ENCODE measurements at regions not wholly inside any gene's neighbourhood (a gene's known extent, or its start where the extent isn't known, plus 50 kb on each side); places are given as distances from the start of the nearest gene placed in this dataset.

DNA sequence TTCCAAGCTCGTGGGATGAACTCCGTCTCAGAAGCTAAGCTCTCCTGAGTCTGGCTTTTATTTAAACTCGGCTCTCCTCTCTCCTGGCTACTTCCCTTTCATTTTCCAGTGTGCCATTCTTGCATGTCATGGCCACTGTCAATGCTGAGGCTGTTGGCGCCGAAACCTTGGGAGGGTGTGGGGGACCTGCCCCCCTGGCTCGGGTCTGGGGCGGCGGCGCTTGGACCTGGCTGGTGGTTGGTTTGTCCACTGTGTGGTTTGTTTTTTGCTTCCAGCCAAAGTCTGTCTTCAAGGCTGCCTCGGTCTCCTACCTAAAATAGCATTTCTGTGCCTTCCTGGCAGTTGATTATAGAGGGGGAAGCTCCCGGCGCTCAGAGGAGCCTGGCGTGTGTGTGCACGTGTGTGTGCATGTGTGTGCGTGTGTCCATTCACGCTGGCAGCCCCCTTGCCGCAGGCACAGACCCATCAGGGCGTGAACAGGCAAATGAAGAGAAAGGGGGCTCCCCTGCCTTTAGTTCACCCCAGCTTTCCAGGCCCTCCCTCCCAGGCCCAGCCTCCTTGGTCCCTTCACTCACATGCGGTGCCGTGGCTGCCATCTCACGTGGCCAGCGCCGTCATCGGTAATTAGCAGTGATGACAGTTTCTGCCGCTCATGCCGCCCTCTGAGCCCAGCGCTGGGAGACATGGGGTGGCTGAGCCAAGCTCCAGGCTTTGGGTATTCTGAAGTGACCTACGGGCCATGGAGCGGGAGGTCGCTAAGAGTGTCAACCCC, 179.9 kb downstream of the SEC14L1 start:
- no peak for DNase-seq (ENCODE audit: low read depth in 1 of 2, low spot score in 1 of 2)

DNA sequence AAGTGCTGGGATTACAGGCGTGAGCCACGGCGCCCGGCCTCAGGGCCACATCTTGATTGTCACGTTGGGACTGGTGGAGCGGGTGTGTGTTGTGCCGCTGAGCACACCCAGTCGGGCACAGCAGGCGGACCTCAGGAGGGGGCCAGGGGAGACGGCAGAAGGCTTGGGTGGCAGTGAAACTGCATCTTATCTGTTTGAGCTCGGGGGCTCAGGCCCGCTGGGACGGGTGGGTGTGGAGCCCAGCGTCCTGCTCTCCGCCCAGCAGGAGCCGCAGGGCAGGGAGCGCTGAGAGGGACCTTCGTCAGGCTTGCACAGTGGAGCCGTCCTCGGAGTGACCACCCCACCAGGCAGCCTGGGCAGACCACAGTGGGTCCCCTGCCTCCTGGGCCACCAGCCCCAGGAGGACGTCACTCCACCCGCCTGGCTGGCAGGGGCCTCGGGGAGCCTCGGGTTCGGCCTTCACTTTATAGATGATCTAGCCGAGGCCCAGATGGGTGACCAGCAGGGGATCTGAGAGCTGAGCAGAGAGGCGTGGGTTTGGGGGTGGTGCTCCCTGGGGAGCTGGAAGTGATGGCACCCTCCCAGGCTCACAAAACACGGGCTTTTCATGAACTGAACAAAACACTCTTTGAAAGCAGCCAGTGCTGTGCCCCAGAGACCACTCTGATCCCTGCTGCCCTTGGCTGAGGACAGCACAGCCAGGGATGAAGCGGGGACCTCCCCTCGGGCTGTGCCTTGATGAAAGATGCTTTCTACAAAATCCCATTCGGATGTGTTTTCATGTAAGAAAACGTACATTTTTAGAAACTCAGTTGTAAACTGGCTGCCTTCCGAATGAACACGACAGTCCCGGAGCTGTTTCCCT, 181.1 kb downstream of the SEC14L1 start:
- DNase-seq (ENCODE audit: low read depth in 1 of 2, low spot score in 1 of 2): no peak

DNA sequence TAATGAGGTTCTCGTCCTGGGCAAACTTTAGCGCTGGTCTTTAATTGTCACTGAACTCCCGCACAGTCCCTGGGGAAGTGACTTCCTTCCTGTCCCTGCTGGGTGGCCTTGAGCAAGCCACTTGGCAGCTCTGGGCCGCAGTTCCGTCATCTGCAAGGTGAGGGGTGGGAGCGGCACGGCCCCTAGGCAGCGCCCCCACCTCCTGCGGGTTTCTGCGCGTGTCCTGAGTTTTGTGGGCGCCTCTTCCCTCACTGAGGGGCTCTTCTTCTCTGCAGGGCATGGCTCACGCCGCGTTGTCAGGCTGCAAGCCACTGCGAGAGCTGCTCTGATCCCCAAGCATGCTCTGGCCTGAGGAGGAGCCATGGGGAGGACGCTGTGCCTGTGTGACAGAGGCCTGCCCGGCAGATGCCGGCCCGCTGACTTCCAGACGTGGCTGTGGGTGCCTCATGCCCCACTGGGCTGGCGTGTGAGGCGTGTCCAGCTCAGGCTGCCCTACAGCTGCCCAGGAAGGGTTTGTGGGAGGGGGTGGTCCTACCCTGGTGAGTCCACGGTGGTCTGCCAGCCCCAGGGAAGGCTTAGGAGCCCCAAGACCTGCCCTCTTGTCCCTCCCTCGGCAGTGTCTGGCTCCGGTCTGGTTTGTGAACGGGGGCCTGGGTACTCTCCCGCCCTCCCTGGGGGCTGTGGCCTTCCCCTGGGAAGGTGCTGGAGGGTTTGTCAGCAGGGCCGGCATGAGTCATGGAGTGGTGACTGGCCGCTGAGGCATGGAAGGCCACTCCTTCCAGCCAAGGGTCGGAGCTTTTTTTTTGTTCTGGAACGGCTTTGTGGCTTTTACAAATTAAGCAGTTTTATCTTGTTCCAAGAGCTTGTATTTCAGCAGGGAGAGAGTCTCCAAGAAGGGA, 182.0 kb downstream of the SEC14L1 start:
- DNase-seq (ENCODE audit: low read depth in 1 of 2, low spot score in 1 of 2): no peak

DNA sequence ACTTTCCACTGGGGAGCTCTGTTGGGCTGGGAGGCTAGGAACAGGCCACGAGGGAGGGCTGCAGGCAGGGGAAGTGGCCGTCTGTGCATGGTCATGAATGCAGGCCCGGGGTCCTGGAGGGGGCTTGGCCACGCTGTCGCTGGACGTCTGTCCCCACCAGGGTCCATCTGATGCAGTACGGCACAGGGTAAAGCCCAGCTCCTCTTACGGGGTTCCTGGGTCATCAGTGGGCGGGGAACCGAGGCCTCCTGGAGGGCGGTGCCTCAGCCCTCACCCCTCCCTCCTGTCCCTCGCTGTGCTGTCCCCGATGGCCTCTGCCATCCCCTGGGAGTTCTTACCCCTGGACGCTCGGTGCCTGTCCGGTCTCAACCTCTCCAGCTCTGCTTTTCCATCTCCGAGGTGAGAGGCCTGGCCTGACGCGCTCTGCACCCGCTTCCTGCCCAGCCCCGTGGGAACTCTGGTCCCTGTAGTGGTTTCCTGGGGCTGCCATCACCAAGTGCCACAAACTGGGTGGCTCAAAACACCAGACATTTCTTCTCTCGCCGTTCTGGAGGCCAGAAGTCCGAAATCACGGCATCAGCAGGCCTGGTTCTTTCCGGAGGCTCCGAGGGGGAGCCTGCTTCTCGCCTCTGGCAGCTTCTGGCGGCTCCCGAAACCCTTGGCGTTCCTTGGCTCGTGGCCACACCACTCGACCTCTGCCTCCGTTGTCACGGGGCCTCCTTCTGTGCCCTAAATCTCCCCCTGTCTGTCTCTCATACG, 182.8 kb downstream of the SEC14L1 start:
- no peak for DNase-seq (ENCODE audit: low read depth in 1 of 2, low spot score in 1 of 2)

DNA sequence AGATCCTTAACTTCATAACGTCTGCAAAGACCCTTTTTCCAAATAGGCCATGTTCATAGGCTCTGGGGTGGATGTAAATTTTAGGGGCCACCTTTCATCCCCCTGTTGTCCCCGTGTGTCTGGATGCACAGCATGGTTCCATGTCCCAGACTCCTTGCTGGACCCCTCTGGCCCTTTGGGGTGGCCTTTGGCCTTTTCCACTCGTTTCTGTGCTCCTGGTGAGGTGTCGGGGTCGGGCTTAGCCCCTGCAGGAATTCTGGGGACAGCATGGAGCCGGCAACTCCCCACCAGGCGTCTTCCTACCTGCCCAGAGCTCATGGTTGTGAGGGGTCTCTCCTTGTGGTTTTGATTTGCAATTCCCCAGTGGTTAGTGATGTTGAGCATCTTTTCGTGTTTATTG, 183.5 kb downstream of the SEC14L1 start:
- no peak for DNase-seq (ENCODE audit: low read depth in 1 of 2, low spot score in 1 of 2)

DNA sequence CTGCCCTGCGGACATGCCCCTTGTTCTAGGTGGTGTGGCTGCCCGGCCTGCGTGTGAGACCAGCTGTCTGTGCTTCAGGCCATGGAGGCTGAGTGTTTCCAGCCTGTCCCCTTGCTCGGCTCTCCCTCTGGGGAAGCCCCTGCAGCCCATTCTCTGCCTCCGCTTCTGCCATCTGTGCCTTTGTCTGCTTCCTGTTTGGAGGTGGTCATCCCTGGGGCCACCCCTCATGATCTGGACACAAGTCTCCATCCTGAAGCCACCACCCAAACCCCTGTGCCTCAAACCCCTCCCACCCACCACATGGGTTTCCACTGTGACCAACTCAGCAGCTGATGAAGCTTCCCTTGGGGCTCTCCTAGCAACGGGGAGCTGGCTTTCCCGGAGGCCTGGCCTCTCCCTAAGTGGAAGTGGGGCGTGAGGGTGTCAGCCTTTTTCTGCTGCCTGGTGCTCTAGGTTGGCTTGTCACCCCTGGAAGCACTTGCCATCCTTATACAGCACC, 184.9 kb downstream of the SEC14L1 start:
- DNase-seq (ENCODE audit: low read depth in 1 of 2, low spot score in 1 of 2): no peak

DNA sequence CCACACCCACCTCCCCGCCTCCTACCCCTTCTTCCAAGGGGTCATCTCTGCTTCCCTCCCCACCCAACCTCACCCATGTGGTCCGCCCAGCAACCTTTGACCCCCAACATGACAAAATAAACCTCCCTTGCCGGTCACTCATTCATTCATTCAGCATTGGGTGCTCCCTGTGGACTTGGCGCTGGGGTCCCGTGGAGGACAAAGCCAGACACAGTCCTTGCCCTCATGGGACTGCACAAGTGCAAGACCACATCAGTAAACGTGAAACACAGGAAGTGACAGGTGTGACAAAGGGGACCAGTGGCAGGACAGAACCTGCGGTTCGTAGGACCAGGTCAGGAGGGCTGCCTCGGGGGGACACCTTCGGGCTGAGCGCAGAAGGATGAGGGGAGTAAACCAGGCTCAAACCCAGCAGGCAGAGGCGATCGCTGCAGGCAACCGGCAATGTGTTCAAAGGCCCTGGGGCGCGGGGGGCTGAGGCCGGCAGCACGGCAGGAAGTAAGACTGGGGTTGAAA, 185.4 kb downstream of the SEC14L1 start:
- DNase-seq (ENCODE audit: low read depth in 1 of 2, low spot score in 1 of 2): no peak

DNA sequence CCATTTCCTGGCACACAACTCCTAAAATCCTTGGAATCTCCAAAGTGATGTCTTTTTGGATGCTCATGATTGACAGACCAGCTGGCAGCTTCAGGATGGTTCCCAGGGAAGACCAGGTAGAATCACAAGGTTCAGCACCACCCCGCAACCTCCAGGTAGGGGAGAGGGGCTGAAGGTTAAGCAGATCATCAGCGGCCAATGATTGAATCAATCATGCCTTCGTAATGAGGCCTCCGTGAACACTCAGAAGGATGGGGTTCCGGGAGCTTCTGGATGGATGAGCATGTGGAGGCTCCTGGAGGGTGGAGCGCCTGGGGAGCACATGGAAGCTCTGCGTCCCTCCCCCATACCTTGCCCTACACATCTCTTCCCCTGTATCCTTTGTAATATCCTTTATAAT, 185.9 kb downstream of the SEC14L1 start:
- no peak for DNase-seq (ENCODE audit: low read depth in 1 of 2, low spot score in 1 of 2)

DNA sequence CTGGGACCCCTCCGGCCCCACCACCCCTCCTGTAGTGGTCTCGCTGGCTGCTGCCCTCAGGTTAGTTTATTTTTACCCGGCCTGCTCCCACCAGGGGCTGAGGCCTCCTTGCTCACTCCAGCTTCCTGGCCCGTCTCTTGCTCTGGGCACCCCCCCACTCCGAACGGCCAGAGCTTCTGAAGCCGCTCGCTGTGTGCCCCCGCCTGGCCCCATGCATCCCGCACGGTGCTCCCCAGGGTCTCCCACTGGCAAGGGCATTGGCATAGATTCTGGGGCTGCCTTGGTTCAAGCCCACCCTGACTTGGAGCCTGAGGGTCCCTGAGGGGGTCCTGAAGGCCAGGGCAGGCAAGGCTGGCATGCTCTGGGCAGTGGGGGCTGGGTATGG, 186.4 kb downstream of the SEC14L1 start:
- no peak for DNase-seq (ENCODE audit: low read depth in 1 of 2, low spot score in 1 of 2)

DNA sequence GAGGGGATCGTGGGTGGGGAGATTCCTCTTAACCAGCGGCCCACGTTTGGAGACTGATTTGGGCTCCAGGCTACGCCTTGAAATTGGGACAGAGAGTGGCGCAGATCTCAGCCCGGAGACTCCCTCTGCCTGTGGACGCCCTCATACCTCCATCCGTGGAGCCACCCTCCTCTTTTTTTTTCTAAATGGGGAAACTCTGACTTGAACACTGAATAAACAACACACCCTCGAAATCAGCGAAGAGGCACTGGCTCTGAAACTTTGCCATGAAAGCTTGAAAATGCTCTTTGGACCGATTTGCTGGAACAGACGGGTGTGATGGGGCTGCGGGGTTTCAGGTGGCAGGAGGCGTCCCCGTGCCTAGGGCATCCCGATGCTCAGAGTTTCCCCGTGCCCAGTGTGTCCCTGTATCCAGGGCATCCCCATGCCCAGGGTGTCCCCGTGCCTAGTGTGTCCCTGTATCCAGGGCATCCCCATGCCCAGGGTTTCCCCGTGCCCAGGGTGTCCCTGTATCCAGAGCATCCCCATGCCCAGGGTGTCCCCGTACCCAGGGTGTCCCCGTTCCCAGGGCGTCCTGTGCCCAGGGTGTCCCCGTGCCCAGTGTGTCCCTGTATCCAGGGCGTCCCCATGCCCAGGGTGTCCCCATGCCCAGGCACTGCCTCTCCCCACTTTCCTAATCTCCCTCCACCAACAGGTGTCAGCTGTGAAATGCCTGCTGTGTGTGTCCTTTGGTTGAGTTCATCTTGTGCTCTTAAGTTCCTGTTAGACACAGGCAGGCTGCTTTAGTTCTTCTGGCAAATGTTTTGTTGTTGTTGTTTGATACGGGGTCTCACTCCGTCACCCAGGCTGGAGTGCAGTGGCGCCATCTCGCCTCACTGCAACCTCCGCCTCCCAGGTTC, 187.0 kb downstream of the SEC14L1 start:
- DNase-seq (ENCODE audit: low read depth in 1 of 2, low spot score in 1 of 2): no peak

DNA sequence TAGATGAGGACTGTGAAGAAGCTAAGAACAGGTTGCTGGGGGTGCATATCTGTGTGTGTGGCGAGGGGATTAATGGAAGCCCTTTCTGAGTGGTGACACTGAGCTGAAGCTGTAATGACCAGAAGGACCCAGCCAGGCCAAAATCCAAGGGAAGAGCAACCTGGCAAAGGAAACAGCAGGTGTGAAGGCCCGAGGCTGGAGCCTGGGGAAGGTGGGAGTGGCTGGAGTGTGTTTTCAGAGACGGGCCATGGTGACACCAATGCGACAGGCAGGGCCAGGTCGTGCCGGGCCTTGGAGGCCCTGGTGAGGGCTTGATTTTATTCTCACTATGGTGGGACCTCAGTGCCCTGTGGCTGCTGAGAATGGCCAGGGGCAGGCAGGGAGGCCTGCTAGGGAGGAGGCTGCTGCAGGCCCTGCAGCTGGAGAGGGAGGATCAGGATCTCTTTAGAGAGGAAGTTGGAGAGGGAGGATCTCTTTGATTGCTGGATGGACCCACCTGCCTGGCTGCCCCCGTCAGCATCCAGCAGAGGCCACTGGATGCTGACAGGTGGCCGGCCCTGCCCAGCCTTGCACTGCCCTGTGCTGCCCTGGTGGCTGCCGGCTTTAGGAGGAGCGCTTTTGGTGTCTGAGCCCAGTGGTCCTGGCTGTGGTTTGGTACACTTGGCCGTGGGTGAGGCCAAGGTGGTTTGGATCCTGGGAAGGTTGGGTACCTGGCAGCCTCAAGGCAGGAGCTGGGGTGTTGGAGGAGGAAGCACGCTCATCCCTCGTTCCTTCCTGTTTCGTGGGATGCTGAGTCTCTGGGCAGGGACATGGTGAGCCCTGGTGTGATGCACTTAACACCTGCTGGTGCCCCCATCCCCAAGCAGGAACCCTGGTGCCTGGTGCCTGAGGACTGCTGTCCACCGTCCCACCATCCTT, 188.3 kb downstream of the SEC14L1 start:
- no peak for DNase-seq (ENCODE audit: low read depth in 1 of 2, low spot score in 1 of 2)

DNA sequence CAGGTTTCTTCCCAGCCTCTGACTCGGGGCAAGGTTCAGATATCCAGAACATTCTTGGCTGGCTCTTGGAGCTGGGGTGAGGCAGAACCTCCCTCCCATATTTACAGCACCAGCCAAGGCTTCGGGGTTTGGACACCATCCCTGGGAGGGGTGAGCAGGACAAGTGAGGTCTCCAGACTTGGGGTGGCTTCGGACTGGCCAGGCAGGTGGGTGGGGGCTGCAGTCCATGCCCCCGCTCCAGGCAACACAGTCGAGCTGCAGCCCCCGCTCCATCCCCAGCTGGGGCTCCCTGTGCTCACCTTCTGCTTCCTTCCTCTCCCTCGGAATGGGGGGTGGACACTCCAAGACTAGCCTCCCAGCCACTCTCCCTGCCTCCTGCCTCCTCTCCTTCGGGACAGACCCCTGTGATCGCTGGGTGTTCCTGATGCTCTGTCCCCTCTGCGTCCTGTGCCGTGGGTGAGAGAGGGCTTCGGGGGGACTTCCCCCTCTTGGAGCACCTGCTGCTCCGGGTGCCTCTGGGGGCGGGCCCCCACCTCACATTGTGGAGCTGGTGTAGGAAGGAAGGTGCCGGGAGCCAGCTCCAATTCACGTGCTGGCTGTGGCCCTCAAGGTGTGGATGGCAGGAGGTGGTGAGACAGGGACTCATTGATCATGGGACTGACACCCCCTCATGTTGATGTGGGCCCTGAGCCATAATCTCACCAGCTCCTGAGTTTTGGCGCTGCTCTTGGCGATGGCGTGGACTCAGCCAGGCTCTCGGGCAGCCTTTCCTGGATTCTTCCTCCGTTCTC, 189.2 kb downstream of the SEC14L1 start:
- no peak for DNase-seq (ENCODE audit: low read depth in 1 of 2, low spot score in 1 of 2)

DNA sequence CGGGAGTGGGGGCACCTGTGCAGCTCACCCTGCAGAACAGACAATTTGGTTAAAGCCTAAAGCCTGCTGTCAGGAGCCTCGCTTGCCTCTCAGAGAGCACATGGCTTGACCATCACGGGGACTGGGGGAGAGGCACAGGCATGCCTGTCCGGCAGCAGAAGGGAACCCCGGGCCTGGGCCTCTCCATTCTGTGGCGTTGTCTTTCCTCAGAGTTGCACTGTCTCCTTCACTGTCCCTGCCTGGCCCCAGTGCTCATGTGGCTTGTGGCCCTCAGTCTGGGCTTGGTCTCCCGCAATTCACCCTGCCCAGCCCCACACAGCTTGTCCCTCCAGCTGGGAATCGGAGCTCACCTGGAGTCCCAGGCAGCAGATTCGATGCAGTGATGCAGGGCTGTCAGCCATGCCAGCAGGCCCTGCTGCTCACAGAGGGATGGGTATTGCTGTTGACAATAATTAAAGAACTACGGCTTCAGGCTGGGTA, 189.9 kb downstream of the SEC14L1 start:
- no peak for DNase-seq (ENCODE audit: low read depth in 1 of 2, low spot score in 1 of 2)

DNA sequence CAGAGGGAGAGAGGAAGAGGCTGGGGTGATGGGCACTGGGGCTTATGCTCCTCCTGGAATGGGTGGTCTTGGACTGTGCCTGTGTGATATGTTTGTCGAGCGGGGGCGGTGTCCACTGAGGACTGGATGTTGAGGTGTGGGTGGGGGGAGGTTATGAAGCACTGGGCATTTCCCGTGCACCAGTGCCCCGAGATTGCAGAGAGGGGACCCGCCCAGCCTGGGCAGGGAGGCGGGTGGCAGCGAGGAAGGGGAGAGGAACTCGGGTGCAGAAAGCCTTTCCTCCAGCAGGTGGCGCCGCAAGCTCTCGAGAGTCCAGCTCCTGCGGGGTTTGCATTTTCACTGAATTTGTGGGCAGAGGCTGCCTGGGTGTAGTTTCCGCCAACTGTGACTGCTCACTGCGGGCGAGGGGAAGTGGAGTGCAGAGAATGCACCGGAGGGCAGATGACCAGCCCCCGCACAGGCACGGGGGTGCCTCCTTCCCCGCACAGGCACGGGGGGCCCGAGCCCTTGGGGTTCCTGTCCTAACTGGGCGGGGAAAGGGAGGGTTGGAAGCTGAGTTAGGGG, 190.6 kb downstream of the SEC14L1 start:
- peak; percentile 90 to 92 for DNase-seq (ENCODE audit: low read depth in 1 of 2, low spot score in 1 of 2)

DNA sequence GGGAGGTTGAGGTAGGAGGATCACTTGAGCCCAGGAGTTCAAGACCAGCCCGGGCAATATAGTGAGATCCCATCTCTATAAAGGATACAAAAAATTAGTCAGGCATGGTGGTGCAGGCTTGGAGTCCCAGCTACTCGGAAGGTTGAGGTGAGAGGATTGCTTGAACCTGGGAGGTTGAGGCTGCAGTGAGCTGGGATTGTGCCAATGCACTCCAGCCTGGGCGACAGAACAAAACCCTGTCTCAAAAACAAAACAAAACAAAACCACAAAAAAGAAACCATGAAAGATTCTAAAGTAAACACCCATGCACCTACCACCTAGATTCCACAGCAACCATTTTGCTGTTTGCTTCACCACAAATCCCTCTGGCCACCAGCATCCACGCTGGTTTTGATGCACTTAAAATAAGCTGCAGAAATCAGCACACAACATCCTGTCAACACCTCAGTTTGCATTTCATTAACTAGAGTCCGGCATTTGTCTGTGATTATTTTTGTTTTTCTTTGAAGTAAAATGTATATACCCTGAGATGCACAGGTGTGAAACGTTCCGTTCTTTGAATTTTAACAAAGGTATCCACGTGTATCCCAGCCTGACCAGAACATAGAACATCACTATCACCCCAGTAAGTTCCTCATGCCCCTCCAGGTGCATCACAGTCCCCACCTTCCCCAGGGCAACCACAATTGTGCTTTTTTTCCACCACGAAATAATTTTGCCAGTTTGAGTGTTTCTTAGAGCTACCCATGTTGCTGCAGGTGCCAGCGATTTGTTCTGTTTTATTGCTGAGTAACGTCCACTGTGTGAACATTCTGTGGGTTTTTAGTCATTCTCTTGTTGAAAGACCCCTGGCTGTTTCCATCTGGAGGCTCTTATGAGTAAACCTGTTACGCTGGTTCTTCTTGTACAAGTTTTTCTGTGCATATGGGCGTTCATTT, 191.5 kb downstream of the SEC14L1 start:
- peak in 1 of 2 donors; percentile 12 for DNase-seq (ENCODE audit: low read depth in 1 of 2, low spot score in 1 of 2)
